TTC549 (cell line): ENCODE measurements at regions not wholly inside any gene's neighbourhood (a gene's known extent, or its start where the extent isn't known, plus 50 kb on each side); places are given as distances from the start of the nearest gene placed in this dataset.
"Not testable (repeated sequence)": the region's sequence is repeated elsewhere in the genome, so short reads cannot be mapped to it uniquely, and the experiment has no call there.

Source experiments
- FAIRE-seq: peaks from 2 replicates; lab custom pipeline; 2012; peaks lifted over from hg19 to GRCh38; lab: Jason Lieb, UNC

- FAIRE-seq: no peak
Observed at GRCh38 chr4:28421221-28421620, 1560.6 kb downstream of the STIM2 start.

- no peak for FAIRE-seq
Observed at GRCh38 chr4:28426251-28426650, 1565.6 kb downstream of the STIM2 start.

GRCh38 chr4:28427306-28428085, 1566.9 kb downstream of the STIM2 start:
- FAIRE-seq: no peak

DNA sequence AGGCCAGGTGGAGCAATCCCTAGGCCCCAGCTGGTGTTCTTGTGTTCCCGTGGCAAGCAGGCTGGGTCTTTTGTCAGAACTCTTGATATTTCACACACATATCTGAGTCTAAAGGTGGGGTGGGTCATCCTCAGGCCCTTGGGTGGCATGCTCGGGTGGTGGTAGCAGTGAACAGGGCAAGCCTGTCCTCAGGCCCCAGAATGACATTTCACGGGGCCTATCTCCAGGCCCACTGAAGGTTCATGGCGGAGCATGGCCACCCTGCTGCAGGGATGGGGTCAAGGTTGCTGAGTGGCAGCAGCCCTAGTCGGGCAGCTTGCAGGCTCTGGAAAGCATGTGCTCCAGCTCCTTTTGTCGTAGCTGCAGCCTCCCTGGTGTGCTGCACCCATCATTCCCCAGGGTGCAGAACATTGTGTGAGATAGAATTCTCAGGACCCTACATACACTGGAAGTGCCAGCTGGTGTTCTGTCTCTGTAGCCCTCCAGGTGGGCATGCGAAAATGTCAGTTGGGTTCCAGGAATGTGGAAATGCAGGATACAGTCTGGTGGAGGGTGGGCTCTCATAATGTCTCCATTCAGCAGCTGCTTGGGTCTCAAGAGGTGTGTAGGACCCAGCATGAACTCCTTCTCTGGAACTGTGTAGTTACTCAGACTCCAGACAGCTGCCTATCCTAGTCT, 1571.8 kb downstream of the STIM2 start:
- FAIRE-seq: no peak

DNA sequence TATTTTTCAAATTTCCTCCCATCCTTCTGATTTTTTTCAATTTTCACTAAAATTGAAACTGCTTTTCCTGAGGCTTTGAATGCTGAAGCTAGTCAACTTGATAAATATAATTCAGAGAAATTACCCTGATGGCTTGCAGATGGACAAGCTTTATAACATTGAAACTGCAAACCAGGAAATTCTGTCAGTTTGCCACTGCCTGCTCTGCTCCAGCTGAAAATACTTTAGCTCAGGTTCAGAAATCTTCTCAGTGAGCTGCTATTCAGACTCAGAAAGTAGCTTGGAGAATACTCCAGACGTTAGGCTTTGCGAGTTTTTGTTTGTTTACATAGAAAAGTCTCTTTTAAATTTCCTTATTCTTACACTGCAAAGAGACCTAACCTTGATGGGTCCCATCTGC, 1574.7 kb downstream of the STIM2 start:
- FAIRE-seq: no peak

DNA sequence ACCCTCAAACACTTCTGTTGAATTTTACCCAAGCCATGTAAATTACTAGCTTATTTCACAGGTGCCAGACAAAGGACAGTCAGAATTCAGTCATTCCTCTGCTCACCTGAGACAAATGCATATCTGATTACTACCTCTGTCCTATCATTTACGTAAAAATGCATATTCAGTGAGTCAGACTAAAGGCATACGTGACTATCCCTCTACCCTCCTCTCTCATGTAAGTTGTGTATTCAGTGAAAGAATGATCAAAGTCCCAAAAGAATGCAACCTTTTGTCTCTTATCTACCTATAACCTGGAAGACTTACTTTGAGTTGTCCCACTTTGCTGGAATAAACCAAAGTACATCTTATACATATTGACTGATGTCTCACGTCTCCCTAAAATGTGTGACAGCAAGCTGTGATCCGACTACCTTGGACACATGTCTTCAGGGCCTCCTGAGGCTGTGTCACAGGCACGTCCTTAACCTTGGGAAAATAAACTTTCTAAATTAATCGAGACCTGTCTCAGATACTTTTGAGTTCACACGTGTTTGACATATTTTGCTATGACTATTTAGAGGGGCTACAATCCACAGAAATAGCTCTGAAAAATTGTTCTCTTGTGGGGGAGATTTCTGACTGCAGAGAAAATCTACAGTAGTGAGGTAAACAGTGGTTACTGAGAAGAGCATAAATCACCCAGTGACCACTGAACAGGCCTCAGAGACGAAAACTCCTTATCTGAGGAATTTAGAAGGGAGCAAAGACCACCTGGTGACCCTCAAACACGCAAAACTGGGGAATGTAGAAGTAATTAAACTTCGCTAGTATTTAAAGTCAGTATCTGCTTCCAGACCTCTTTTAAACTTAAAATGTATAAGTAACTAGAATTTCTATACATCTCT, 1575.8 kb downstream of the STIM2 start:
- no peak for FAIRE-seq

- FAIRE-seq: no peak
Observed at GRCh38 chr4:28443371-28443770, 1582.7 kb downstream of the STIM2 start.

- no peak for FAIRE-seq
Observed at GRCh38 chr4:28443801-28444412, 1583.3 kb downstream of the STIM2 start.

GRCh38 chr4:28444886-28445496, 1584.3 kb downstream of the STIM2 start:
- FAIRE-seq: no peak

DNA sequence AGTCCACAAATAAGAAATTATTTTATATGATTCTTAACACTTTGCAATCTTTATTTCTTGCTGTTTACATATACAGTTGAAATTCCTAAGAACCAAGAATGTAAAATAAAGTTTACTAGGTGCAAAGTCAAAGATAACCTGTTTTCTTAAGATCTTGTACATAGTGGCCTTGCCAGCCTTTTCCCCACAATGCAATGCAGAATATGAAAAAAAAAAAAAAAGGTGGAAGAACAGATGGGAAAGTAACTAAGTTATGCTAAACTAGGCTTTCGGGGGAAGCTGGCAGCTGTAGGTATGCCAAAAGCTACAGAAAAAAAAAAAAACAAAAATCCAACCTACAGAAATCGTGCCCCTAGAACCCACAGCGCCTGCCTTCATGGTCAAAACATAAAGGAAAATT, 1588.4 kb downstream of the STIM2 start:
- FAIRE-seq: no peak

DNA sequence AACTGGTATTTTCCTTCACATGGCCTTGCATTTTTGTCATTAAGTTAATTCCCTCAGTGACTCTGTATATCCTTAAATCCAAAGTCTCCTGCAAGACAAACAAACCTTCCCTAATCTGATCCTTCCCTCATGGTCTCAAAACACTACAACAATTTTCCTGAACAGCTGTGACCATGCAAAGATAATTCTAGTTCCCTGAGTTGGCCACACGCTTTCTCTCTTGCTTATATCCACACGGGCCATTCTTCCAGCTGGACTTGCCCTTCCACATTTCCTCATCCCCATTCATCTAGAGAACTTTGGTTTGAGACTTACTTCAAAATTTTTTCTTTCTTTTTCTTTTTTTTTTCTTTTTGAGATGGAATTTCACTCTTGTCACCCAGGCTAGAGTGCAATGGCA, 1590.7 kb downstream of the STIM2 start:
- FAIRE-seq: no peak

- FAIRE-seq: no peak
Observed at GRCh38 chr4:28462766-28463700, 1602.4 kb downstream of the STIM2 start.

GRCh38 chr4:28464823-28465222, 1604.2 kb downstream of the STIM2 start:
- peak; percentile 68 for FAIRE-seq

DNA sequence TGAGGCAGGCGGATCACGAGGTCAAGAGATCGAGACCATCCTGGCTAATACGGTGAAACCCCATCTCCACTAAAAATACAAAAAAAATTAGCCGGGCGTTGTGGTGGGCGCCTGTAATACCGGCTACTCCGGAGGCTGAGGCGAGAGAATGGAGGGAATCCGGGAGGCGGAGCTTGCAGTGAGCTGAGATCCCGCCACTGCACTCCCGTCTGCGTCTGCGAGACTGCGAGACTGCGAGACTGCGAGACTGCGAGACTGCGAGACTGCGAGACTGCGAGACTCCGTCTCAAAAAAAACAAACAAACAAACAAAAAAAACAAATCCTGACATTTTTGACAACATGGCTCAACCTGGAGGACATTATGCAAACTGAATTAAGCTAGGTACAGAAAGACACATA, 1606.2 kb downstream of the STIM2 start:
- not testable (repeated sequence) for FAIRE-seq

GRCh38 chr4:28469387-28469786, 1608.7 kb downstream of the STIM2 start:
- FAIRE-seq: no peak

GRCh38 chr4:28469886-28470285, 1609.2 kb downstream of the STIM2 start:
- FAIRE-seq: no peak

- FAIRE-seq: no peak
Observed at GRCh38 chr4:28475381-28475780, 1614.7 kb downstream of the STIM2 start.

- no peak for FAIRE-seq
Observed at GRCh38 chr4:28479666-28480065, 1619.0 kb downstream of the STIM2 start.

GRCh38 chr4:28481565-28481964, 1620.9 kb downstream of the STIM2 start:
- FAIRE-seq: no peak

DNA sequence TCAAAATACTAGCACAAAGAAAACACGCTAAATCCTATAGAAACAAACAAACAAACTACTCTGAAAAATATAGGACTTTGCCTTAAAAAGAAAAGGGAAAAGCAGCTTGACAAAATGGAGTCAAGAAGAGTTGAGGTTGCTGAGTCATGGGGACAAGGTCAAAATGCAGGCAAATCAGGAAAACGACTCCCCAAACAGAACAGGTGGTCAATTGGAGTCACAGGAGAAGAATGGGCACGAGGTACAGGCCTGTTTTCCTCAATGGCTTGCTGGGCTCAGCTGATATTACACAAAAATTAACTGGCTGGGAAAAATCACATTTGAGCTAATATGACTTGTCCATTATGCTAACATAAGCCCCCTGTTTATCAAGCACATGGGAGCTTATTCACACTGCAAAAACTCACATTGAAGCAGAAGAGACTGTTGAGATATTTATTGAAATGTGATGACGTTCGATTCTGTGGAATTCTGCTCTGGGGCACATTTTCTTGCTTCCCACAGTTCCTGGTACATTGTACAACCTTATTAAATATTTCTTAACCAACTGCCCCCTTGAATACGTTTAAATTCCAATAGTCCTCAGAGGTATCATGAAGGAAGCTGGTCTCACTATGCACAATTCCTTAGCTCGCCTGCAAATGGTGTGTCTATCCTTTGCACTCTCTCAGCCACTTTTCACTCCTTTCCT, 1622.1 kb downstream of the STIM2 start:
- FAIRE-seq: no peak
